NCI-H2107 treated with DMSO at 0.1 percent for 48 hours (cell line): ENCODE measurements at regions not wholly inside any gene's neighbourhood (a gene's known extent, or its start where the extent isn't known, plus 50 kb on each side); places are given as distances from the start of the nearest gene placed in this dataset.

Experiments
- DNase-seq: peaks from one replicate; lab custom pipeline; 2025; ENCODE audit not compliant: unreplicated experiment; lab: John Stamatoyannopoulos, UW

DNA sequence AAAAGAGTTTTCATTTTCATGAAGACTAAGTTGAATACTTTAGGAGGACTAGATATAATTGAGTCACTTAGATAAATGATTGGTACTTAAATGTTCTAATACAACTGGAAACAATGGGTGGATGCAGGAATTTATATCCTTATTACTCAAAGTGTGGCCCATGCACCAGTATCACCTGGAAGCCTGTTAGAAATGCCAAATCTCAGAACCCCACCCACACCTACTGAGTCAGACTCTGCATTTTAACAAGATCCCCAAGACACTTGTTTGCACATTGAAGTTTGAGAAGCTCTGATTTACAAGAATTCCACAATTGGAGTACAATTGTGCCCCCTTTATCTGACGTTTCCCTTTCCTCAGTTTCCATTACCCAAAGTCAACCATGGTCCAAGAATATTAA is 239.0 kb downstream of the AUH start:
- DNase-seq, result no peak

DNA sequence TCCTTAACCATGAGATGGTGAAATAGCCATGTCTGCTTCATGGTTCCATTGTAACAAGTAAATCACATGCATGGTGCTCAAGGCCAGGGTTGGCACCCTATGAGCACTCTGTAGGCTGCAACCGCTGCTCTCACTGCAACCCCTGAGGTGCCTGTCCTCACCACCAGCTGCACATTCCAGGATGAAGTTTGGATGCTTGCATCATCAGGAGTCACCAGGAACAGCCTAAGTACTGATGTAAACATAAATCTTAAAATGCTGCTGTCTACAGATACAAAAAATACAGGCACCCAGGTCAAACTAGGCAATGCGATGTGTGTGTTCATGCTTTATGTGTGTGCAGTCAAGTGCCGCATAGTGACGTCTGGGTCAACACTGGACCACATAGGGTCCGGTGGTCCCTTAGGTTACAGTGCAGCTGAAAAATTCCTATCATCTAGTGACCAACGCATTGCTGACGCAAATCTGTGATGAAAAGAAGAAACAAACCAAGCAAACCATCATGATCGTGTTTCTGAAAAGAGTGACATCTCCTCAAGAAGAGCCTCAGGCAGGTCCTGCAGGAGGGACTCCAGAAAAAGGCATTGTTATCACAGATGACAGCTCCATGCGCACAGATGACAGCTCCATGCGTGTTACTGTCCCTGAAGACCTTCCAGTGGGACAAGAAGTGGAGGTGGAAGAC is 234.8 kb downstream of the AUH start:
- DNase-seq, result no peak

DNA sequence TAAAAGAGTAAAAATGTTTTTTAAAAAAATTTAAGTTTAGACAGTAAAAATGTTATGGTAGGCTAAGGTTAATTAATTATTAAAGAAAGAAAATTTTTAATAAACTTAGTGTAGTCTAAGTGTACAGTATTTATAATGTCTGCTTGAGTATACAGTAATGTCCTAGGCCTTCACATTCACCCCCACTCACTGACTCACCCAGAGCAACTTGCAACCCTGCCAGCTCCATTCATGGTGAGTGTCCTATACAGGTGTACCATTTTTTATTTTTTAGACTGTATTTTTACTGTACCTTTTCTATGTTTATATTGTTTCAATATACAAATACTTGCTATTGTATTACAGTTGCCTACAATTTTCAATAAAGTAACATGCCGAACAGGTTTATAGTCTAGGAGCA is 234.1 kb downstream of the AUH start:
- DNase-seq, result no peak

DNA sequence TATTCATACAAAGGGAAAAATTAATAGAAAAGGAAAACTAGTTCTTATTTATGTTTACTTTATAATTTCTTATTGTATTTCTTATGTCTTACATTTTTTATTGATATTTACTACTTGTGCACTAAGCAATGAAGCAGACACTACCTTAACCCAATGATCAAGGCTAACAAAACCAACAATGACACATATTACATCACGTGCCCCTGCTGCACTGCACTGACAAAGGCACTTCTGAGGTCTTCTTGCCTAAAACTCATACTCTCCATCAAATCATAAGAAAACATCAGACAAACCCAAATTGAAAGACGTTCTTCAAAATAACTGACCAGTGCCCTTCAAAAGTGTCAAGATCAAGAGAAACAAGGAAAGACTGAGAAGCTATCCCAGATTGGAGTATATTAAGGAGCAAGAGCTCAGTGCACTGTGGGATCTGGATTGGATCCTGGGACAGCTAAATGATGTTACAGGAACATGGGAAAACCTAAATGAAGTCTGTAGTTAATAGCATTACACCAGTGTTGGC is 230.9 kb downstream of the AUH start:
- DNase-seq, result no peak

DNA sequence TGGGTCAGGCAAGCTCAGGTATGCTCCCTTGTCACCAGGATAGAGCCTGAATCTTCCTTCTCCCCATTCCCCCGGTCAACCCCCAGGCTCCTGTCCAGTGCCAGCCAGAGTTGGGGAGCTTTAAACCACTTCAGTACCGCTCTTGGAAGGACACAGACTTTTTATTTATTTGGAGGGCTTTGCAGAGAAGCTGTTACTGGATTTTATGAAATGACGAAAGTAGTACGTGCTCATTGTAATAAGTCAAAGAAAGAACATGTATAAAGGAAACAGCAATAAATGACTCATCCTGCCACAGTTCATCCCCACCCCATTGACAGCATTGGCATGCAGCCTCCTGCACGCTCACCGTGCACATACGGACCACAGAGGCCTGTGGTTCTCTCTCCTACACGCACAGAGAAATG is 230.3 kb downstream of the AUH start:
- no peak for DNase-seq

DNA sequence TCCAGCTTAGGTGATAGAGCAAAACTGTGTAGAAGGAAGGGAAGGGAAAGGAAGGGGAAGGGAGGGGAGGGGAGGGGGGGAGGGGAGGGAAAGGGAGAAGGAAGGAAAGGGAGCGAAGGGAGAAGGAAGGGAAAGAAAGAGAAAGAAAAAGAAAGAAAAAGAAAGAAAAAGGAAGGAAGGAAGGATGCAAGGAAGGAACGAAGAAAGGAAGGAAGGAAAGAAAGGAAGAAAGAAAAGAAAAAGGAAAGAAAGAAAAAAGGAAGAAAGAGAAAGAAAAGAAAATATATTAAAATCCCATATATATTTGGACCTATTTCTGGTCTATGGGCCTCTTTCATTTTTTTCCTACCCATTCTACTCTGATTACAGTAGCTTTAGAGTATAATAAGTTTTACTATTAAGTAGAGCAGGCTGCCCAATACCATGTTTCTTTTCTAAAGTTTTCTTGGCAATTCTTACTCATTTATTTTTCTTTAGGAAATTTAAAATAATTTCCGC is 229.1 kb downstream of the AUH start:
- DNase-seq, result no peak

DNA sequence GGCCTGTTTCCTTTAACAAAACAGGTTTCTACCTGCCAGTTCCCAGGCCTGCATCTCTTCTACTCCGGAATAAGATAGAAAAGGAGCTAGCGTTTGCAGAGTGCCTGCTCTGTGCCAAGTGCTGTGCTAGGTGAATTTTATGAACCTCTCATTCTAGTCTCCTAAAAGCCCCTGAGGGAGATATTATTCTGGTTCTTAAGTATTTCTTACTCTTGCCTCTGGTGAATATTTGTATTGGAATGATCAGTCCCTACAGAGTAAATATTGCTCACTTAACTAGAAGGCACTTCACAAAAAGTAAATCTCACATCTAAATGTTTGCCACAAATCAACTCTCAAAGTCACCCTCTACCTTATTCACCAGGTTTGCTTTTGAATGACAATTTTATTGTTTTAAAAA is 227.1 kb downstream of the AUH start:
- no peak for DNase-seq

DNA sequence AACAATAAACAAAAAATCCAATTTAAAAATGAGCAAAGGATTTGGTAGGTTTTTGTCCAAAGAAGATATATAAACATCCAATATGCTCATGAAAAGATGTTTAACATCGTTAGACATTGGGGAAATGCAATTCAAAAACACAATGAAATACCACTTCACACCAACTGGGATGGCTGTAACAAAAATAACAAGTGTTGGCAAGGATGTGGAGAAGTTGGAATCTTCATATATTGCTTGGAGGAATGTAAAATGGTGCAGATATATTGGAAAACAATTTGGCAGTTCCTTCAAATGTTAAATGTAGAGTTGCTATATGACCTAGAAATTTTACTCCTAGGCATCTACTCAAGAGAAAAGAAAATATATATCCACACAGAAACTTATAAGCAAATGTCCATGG is 224.3 kb downstream of the AUH start:
- no peak for DNase-seq

DNA sequence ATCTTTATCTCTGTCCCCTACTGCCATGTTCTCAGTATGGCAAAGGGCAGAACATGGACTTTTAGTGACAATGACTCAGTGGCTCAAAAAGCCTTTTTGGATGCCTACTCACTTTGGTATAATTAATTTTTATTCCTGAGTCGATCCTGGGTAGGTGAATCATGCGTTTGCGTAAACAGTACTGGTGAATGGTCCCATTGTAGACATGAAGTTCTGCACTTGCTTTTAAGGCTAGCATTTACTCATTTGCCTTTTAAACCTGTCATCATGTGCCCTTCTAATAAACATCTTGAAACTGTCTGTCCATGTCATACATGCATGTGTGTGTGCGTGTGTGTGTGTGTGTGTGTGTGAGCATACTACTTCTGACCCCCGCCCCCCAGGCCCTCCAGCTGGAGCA is 223.0 kb downstream of the AUH start:
- DNase-seq, result no peak

DNA sequence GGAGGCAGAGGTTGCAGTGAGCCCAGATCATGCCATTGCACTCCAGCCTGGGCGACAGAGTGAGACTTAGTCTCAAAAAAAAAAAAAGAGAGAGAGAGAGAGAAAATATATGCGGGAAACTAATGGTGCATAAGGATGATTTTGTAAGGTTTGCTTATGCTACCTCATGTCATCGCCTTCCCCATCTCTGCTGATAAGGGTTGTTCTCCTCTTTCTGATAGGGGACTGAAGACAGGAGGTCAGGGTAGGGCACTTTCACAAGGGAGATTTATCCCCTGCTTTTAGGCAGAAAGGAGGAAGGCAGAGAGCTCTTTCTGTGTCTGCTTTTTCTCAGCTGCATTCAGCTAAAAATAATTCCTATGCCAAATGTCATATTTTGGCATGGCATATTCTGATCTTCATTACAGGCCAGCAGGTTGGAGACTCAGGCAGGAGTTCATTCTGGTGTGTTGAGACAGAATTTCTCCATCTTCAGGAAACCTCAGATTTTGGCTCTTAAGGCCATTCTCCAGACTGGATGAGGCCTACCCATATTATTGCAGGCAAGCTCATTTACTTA is 220.2 kb downstream of the AUH start:
- no peak for DNase-seq

DNA sequence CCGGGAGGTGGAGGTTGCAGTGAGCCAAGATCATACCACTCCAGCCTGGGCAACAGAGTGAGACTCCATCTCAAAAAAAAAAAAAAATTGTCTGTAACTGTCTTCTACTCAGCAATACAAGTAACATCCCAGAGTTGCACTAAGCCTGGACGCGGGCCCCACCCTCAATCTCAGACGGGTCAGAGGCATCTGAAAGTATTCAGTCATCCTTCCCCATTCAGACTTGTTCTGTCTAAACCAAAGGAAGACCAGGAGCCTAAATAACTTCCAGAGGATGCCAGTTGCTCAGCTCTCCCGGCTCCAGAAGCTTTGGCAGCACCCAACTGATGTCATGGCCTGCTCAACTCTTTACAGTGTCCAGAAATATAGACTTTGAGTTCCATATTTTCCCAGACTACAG is 218.6 kb downstream of the AUH start:
- no peak for DNase-seq

DNA sequence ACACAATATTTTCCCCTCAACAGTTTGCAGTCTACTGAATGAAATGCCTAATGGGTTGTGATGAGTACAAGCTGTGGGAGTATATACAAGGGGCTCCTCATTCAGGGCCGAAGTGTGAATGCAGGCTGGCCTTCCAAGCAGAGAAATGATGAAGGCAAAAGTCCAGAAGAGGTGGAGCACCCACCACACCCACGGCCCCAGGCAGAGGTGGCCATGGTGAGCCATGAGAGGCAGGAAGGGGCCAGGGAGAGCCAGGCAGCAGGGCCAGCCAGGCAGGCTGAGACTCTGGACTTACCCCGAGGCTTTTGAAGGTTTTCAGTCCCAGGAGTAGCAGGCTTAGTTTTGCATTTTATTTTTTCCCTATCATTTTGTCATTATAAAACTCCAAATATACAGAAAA is 218.1 kb downstream of the AUH start:
- DNase-seq, result no peak

DNA sequence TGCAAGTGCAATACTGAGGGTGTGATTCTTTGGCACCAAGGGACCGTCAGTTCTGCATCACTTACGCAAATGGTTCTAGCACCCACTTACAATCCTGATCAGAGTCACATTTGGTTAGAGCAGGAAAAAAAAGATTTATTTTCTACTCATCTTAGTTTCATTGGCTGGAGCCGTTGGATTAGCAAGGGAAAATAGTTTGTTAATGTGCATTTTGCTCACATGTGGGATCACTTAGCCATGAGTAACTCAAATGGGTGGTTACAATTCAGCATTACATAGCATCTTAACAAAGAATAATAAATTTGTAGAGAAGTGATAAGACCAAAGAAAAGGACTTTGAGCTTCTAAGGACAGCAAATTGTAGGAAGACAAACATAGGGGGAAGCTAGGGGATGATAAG is 216.9 kb downstream of the AUH start:
- DNase-seq, result no peak

DNA sequence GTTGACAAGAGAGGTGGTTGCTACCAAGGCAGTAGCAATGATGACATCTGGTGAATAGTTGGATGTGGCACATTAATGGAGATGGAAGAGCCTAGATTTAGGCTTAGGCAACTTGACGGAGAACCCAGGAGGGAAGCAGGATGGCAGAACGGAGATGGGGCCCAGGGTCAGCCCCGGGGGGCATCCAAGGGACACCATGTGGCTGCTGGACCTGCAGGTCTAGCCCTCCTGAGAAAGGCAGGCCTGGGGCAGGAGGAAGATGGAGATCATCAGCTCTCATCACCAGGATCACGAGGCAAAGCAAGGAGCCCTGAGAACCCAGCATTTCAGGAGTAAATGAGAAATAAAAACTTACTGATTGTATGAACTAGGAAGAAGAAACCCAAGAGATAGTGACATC is 216.2 kb downstream of the AUH start:
- DNase-seq, result no peak

DNA sequence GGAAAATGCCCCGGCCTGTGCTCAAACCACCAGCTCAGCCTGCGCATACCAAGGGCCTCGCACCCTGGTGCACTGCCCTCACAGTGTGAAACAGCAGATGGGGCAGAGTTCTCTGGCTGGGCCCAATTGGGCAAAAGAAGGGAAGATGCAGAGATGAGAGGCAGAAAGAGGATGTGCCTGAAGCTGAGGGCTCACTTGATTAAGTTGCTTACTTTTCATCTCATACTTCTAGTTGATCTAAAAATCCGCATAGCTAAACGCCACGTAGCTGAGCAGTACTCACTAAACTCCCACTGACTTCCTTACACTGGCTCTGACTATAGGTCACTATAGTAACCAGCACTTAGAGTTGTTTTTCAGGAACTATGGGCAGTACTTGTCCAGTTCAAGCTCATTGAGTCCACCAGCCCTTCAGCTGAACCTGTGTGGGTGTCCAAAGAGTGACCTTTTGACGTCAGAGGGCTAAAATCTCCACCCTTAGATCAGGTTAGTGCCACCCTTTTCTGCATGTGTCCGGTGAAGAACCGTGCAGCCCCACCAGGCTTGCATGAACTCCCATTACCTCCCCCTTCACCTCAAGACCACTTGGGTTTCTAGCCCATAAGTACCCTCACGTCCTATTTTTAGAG is 215.2 kb downstream of the AUH start:
- DNase-seq, result no peak

DNA sequence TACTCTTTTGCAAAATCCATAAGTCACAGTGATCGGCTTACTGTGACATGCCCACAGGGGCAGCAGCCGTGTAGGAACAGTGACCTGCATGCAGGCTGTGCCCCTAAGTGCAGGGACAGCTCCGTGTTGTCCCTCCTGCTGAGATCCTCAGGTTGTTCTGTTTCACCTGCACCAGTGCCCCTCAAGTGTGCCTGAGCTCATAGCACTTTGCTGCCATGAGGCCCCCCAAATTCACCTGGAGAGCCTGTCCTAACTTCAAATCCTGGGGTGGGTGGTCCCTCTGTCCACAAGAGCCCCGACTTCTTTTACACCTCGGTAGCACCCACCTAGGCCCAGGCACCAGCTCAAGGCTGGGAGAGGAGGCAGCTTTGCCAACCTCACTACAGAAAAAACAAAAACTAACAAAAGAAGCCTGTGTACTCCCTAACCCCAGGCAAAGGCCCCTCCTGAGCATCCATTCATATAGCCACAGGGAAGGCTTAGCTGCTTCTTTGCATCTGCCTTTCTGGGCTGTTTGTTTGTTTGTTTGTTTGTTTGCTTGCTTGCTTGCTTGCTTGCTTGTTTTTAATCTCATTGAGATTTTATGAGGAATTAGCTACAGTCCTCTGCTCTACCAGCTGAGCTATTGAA is 214.5 kb downstream of the AUH start:
- DNase-seq, result no peak

DNA sequence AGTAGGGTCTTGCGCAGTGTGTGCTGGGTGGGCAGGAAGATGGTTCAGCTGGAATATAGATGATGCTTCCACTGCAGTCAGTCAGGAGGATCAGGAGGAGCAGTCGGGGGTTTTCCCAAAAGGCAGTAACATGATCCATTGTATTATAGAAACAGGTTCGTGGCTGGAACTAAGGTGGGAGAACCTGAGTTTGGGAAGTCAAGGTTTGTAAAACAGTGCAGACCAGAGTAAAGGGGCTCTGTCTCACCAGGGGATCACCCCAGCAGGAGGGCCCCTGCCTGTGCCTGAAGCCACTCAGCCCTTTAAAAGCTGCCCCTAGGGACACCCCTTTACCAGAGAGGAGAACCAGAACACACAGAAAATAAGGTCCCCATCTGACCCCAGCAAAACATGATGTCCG is 213.4 kb downstream of the AUH start:
- no peak for DNase-seq

DNA sequence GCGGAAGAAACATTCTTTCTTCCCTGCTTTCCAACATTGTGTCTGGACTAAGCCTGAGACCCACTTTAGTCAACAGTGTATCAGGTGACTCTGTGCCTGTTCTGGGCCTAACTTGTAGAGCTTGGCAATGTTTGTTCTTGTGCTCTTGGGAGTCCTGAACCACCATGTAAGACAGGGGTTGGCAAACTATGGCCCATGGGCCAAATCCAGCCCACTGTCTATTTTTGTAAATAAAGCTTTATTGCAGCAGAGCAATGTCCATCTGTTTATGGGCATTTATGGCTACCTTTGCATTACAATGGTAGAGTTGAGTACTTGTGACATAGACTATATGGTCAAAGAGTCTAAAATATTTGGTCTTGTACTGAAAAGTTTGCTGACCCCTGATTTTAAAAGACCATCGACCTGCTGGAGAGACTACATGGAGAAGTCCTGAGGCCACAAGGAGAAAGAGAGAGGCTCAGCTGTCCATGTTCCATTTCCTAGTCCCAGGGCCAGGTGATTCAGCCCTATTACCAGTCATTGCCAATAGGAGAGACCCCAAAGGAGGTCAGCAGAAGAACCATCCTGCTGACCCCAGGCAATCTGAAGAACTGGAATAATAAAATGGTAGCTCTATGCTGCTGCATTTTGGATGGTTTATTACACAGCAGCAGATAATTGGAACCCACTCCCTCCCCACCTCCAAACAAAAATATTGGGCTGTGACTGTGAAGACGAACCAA is 211.3 kb downstream of the AUH start:
- no peak for DNase-seq

DNA sequence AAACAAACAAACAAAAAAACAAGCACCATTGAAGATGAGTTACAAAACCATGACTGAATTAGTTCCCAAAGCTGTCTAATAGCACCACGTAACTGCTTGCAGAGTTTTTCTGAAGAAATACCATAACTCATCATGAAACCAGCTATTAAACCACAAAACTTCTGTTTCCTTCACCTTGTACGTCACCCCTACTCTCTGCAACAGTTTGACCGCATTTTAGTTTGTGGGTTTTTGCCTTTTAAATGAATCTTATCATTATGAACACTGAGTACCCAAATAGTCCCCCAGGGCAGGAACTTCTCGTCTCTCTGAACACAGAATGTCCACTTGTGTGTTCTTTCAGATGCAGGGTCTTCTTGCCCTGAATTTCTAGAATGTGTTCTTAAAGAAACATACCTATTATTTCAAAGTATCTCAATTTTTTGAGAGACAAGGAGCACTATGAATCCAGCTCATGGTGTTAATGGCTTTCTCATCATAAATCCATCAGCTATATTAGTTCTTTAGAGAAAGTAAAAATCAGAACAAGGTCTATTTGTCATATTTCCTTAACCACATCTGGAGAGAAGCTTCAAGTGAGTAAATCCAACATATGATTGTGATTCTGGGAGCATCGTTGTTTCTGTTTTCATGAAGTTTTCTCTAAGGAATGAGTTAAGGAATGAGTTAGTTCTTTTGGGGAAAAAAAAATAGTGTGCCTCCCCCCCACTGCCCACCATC is 210.6 kb downstream of the AUH start:
- DNase-seq, result no peak

DNA sequence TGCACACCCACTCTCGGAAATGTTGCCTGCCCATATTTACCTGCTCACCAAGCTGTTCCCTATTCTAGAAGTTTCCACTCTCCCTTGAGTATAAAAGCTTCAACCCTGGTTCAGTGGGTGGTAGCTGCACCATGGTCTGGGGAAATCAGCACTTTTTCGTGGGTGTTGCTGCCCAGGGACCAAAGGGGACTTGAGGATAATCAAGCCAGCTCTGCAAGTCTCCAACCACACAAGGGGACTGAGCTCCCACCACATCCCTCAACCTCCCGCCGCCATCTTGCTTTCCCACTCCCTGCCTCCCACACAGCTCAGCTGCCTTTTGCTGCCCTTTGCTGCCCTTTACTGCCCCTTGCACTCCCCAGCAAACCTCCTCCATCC is 210.0 kb downstream of the AUH start:
- DNase-seq, result no peak

DNA sequence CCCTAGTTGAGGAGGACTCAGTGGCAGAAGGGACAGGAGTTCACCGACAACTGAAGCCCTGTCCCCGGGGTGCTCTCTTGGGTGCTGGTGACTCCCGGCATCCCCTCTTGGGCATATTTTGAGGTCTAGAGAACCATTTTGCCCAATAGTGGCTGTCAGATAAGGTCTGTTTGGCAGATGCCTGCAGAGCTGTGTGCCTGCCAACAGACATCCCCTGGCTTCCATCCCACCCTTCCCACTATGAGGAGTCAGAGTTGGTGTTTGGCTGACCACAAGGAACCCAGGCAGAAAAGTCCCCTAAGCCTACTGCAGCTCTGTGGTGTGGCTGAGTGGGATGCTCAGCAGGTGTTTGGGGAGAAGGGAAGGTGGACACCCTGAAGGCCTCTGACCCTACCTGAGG is 207.0 kb downstream of the AUH start:
- DNase-seq, result no peak
